GM12878 (cell line): ENCODE measurements at regions not wholly inside any gene's neighbourhood (a gene's known extent, or its start where the extent isn't known, plus 50 kb on each side); places are given as distances from the start of the nearest gene placed in this dataset.

Source experiments
- ATAC-seq: fragments of 200-7000 bp; cut with Tn5 transposase; 3 replicates; pipeline ENCODE4 v1.9.1; 2020; ENCODE audit warnings: mild to moderate bottlenecking, moderate library complexity
- BruUV-seq: library from RNA; stranded (reverse); fragments of 400-500 nt; replicated peaks from 2 replicates; lab custom pipeline; 2021; lab: Mats Ljungman, UMichigan
- CTCF ChIA-PET: fragments of 300-600 bp; sonication (Branson Sonifier 250); formaldehyde crosslinking; extraction: SDS; loops from one replicate; lab custom pipeline; 2021; ENCODE audit warnings: inconsistent platforms; lab: Yijun Ruan, JAX
- POLR2A ChIA-PET: fragments of 350-600 bp; formaldehyde crosslinking; extraction: SDS; loops from one replicate; lab custom pipeline; 2021; ENCODE audit warnings: inconsistent platforms; lab: Charles Lee
- RAD21 ChIA-PET: fragments of 300-600 bp; sonication (Branson Sonifier 250); formaldehyde crosslinking; loops from one replicate; lab custom pipeline; 2023; ENCODE audit warnings: antibody characterized with exemption; ENCODE audit not compliant: unreplicated experiment; lab: Charles Lee
- SMC1A ChIA-PET: fragments of 300-600 bp; sonication (Branson Sonifier 250); formaldehyde crosslinking; loops from one replicate; lab custom pipeline; 2023; ENCODE audit not compliant: unreplicated experiment, uncharacterized antibody; lab: Charles Lee
- DNase-seq: peaks from one replicate; pipeline ENCODE4 v3.0.0-alpha.2; 2011; ENCODE audit warnings: low read depth, low spot score
- FAIRE-seq: peaks from 3 replicates; lab custom pipeline; 2011; peaks lifted over from hg19 to GRCh38; lab: Jason Lieb, UNC
- H2AFZ ChIP-seq: 2 replicates; pipeline ENCODE4 v1.6.0; 2011; ENCODE audit warnings: low read depth, low read length, control low read depth; ENCODE audit not compliant: control insufficient read depth
- H3K27ac ChIP-seq: 2 replicates; pipeline ENCODE4 v1.5.1; 2011; ENCODE audit warnings: control low read depth; ENCODE audit not compliant: control insufficient read depth, insufficient read depth
- H3K27me3 ChIP-seq, 2 experiments: replicated peaks in 1 of 2; 2 replicates each; pipeline versions ENCODE4 v1.6.0 to v1.6.1; 2011; ENCODE audit warnings: low read length in 1 of 2; ENCODE audit not compliant: control insufficient read depth in 2 of 2, insufficient read depth in 2 of 2
- H3K36me3 ChIP-seq, 2 experiments: 2 replicates each; pipeline ENCODE4 v1.5.1; 2011; ENCODE audit warnings: low read length in 1 of 2; ENCODE audit not compliant: control insufficient read depth in 2 of 2, insufficient read depth in 2 of 2
- H3K4me1 ChIP-seq: 2 replicates; pipeline ENCODE4 v1.6.1; 2011; ENCODE audit warnings: mild to moderate bottlenecking, low read length, moderate library complexity, mixed read lengths; ENCODE audit not compliant: control insufficient read depth, insufficient read depth
- H3K4me2 ChIP-seq: 2 replicates; pipeline ENCODE4 v1.6.0; 2011; ENCODE audit warnings: control low read depth; ENCODE audit not compliant: control insufficient read depth, insufficient read depth
- H3K4me3 ChIP-seq: fragments of 200-600 bp; sonication (generic); 2 replicates; pipeline ENCODE4 v1.5.1; 2016
- H3K79me2 ChIP-seq: 2 replicates; pipeline ENCODE4 v1.6.0; 2011; ENCODE audit warnings: low read length; ENCODE audit not compliant: control insufficient read depth, insufficient read depth
- H3K9ac ChIP-seq: 2 replicates; pipeline ENCODE4 v1.8.0; 2011; ENCODE audit warnings: low read length, control low read depth, mixed read lengths; ENCODE audit not compliant: control insufficient read depth, insufficient read depth
- H3K9me3 ChIP-seq: replicated peaks from 3 replicates; pipeline ENCODE4 v1.5.1; 2011; ENCODE audit warnings: mild to moderate bottlenecking, low read length; ENCODE audit not compliant: control insufficient read depth, insufficient read depth
- H4K20me1 ChIP-seq: 2 replicates; pipeline ENCODE4 v1.6.0; 2011; ENCODE audit not compliant: control insufficient read depth, insufficient read depth
- CBX5 ChIP-seq: sonication (generic); IDR thresholded peaks from 2 replicates; pipeline ENCODE4 v1.6.1; 2016; ENCODE audit warnings: low read depth, moderate library complexity, mild to moderate bottlenecking, inconsistent platforms
- HCFC1 ChIP-seq: fragments of 150-350 bp; IDR thresholded peaks from 2 replicates; pipeline ENCODE4 v1.6.1; 2014; ENCODE audit warnings: low read length
- ZBTB11 ChIP-seq: fragments of 450-650 bp; formaldehyde crosslinking; IDR thresholded peaks from 2 replicates; pipeline ENCODE4 v1.5.0; 2022; ENCODE audit warnings: mild to moderate bottlenecking, missing genetic modification characterization
- ZBTB4 ChIP-seq: fragments of 450-650 bp; formaldehyde crosslinking; IDR thresholded peaks from 2 replicates; pipeline ENCODE4 v1.4.0; 2022; ENCODE audit warnings: mild to moderate bottlenecking, moderate library complexity
- ZNF687 ChIP-seq: fragments of 450-650 bp; IDR thresholded peaks from 2 replicates; pipeline ENCODE4 v1.6.1; 2017; ENCODE audit warnings: mild to moderate bottlenecking, moderate library complexity
- WGBS: methylation state at CpG from one replicate; pipeline ENCODE4 v1.1.6; 2016; ENCODE audit warnings: low lambda C conversion rate; ENCODE audit not compliant: insufficient replicate concordance, insufficient coverage; ENCODE audit errors: missing lambda C conversion rate; 5-methylcytosine and 5-hydroxymethylcytosine counted together
- in situ Hi-C: fragments of 300-500 bp; cut with MboI; formaldehyde crosslinking; loops from 9 replicates; pipeline ENCODE4 v1.14.3; 2018; ENCODE audit warnings: mixed read lengths
- intact Hi-C: fragments of 100-400 bp; cut with micrococcal nuclease; formaldehyde crosslinking; loops from one replicate; pipeline ENCODE4 v1.14.2; 2022; ENCODE audit not compliant: unreplicated experiment

- DNase-seq (no peak), ATAC-seq (no peak), FAIRE-seq (no peak)
- no peak overlapping the region for H2AFZ ChIP-seq
- H3K4me3 ChIP-seq = no peak overlapping the region
- no peak overlapping the region for H3K4me2 ChIP-seq
- intact Hi-C loops = no loop called here
- no peaks in the 10 kb centered on the region for H3K36me3 ChIP-seq
- TF ChIP-seq ZBTB4 (CRISPR knock-in tag) = no peak
- TF ChIP-seq HCFC1 = no peak
- TF ChIP-seq CBX5 = no peak
- TF ChIP-seq ZNF687 = no peak
- no peak for TF ChIP-seq ZBTB11 (CRISPR knock-in tag)
- H4K20me1 ChIP-seq = no peaks in the 10 kb centered on the region
- no TSS peak for BruUV-seq
- ChIA-PET CTCF (no interaction called here), POLR2A (no interaction called here), SMC1A (no interaction called here), RAD21 (no interaction called here)
- H3K27ac ChIP-seq = no peak overlapping the region
- no peaks in the 10 kb centered on the region for H3K4me1 ChIP-seq
- WGBS = 14% methylated on average over 2 of the region's 2 CpGs
- no peak overlapping the region for H3K9ac ChIP-seq
- H3K9me3 ChIP-seq = no peaks in the 10 kb centered on the region
- no peaks in the 10 kb centered on the region for H3K79me2 ChIP-seq
- in situ Hi-C loops = no loop called here
- H3K27me3 ChIP-seq = no peaks in the 10 kb centered on the region
These were observed 208.2 kb upstream of the TMTC1 start for GRCh38 chr12:29991924-29992323.
